ENCODE measurements at regions not wholly inside any gene's neighbourhood (a gene's known extent, or its start where the extent isn't known, plus 50 kb on each side); places are given as distances from the start of the nearest gene placed in this dataset.

DNA sequence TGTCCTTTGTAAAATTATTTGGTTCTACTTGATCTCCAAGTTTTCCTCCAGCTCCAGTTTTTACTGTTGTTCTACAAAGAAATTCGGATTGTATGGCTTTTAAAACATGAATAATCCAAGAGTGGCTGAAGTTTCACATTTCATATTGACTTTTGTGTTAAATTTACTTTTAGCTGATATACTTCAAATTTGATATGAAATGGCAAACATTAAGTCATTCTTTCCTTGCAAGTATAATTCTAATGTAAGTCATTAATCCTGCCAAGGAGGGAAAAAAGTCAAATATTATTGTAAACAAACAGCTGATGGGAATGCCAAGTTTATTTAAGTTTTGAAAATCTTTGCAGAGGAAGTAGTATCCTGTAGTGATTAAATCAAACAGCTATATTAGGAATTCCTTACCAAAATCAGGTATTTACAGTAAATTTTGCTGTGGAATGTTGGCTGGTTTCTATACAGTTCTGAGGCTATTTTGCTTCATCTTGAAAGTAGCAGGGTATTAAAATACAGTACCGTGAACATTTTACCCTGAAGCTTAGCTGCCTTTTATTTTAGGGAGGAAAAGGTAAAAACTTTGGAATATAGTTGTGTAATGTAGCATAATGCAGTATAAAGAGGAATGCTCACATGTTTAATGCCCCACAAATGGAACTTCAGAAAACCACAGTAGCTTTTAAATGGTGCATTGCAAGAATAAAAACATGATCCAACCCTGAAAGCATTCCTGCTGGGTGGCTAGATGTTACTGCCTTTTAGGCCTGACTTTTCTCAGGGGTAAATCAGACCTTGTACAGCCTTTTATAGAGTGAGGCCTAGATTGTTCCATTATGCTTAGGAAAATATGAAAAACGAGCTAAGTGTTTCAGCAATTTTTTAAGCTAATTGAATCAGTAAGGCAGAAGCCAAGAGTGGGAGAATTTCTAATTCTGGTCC is 62.7 kb upstream of the NT5C1B start:
- DNase-seq (ENCODE audit: low read depth) = no peak

- DNase-seq (ENCODE audit: low read depth) = no peak
Observed at GRCh38 chr2:18650221-18650620, 60.9 kb upstream of the NT5C1B start.

DNA sequence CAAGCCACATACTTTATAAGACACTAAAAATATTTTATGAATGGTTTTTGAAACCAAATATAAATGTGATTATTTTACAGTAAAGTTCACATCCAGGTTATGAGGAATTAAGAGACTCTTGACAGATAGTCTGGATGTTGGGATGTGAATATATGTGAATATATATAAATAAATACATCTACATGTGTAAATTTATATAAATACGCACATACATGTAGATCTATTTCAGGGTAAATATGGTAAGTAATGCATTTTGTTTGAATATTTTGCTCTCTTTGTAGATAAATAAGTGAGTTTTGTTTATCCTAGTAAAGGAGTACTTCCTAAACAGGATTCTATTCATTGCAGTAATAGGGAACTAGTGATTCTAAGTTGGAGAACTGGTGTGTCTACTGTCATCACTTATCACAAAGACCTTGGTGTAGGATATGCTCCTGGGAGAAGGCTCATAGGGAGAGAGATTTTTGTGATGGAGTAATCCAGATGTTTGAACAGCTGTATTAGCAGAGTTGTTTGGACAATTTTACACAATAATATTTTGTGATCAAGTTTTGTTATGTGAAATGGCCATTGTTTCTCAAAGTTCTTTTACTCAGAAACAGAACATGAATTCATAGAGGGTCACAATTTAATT is 60.2 kb upstream of the NT5C1B start:
- no peak for DNase-seq (ENCODE audit: low read depth)

- DNase-seq (ENCODE audit: low read depth) = no peak
Observed at GRCh38 chr2:18648161-18648560, 58.8 kb upstream of the NT5C1B start.

DNA sequence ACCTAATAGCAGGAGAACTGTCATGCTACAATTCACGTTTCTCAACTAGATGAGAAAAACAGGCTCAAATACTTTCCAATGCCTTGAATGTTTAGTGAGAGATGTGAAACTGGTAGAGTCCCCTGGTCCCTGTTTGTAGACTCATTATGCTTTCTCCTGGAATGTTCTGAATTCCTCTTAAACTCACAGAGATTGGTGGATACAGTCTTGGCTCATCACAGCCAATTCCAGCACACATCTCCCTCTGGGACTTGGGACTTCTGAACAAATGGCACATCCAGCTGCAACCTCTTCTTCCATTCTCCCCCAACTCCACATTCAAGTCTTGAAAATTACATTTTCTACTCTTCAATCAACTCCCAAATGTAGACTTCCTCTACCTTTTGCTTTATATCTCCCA is 58.4 kb upstream of the NT5C1B start:
- DNase-seq (ENCODE audit: low read depth) = no peak

DNA sequence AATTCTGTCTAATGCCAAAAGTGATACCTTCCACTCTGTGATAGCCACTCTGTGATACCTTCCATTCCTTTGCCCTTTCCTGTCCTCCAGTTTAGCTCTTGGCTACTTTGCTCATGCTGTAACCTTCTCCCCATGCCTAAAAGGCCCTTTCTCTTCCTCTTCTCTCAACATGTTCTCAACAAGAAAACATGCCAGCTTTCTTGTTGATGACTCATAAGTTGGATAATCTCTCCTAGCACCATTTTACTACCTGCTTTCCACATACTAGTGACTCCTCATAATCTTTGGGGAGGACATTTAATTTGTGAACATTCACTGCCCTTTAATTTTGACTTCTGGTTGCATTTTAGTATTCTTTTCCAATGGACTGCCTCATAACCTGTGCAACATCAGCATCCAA is 55.9 kb upstream of the NT5C1B start:
- no peak for DNase-seq (ENCODE audit: low read depth)

- no peak for DNase-seq (ENCODE audit: low read depth)
Observed at GRCh38 chr2:18644115-18644462, 54.7 kb upstream of the NT5C1B start.

DNA sequence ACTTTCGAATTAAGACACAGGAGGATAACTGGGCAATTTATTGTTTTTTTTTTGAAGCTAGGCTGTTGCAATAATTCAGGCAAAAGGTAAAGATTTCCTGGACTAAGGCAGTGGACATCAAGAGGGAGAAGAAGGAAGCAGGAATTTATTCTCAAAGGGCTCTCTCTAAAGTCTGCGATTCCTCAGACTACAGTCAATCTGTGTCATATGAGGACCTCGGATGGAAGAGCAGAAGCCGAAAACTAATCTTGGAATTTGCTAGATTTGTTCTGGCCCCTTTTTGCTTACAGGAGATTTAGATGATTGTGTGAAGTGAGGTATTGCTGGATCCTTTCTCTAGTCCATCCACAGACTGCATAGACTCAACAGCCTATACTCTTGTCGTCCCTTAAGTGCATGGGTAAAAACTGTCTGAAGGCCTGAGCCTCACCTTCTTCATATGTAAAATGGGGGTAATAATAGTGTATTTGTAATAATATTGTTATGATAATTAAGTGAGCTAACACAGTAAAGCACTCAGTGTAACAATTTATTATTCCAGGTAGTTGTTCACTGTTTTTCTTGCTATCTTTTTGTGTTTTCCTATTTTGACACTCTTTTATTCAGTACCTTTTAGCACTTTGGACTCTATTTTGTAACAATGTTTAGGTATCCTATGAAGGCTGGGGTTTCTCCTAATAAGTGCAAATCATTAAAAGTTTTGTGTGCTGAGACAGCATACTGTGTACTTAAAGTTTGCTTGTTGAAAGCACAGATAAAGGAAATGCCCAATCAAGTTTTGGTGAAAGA is 54.2 kb upstream of the NT5C1B start:
- no peak for DNase-seq (ENCODE audit: low read depth)

DNA sequence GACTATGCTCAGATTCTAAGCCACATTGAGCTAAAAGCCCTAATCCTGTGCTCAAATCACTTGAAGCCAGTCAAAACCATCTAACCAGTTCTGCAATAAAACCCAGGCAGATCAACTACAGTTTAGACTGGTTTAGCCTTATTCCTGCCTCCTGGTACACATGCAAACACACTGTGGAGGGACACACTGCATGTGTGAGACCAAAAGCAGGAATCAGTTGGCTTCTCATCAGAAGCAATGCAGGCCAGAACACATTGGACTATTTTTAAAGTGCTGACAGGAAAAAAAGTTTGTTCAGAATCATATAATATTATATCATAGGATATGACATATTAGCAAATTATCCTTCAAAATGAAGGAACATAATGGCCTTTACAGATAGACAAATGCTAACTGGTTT is 52.5 kb upstream of the NT5C1B start:
- no peak for DNase-seq (ENCODE audit: low read depth)

DNA sequence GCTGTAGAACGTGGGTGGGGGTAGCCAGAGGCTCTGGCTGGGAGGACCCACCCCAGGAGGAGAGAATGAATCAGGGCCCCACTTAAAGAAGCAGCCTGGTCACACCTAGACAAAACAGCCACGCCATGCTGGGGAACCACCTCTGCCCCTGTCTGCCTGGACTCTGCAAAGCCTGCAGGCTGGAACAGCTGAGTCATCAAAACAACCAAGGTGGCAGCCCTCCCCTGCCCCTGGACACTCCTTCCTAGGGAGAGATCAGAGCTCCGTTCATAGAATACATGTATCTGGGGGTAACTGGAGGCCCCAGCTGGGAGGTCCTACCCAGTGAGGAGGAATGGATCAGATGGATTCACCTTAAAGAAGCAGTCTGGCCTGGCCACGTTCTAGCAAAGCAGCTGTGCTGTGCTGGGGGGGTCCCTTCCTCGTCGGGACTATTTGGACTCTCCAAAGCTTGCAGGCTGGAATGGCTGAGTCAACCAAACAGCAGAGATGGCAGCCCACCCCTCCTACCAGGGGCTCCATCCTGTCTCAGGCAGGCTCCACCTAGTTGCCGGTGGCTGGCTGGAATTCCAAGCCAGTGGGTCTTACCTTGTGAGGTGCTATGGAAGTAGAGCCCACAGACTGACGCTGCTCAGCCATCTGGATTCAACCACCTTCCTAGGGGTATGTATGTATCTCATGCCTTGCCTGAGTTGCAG is 50.5 kb upstream of the NT5C1B start:
- no peak for DNase-seq (ENCODE audit: low read depth)

All from HS-5 (cell line).